HG03571 (cell line): ENCODE measurements at regions not wholly inside any gene's neighbourhood (a gene's known extent, or its start where the extent isn't known, plus 50 kb on each side); places are given as distances from the start of the nearest gene placed in this dataset.
"Not testable (repeated sequence)": the region's sequence is repeated elsewhere in the genome, so short reads cannot be mapped to it uniquely, and the experiment has no call there.

ENCODE experiments used
- ATAC-seq: cut with Tn5 transposase; IDR thresholded peaks from one replicate; pipeline ENCODE4 v1.9.1; 2021; ENCODE audit not compliant: unreplicated experiment

- not testable (repeated sequence) for ATAC-seq
Observed at GRCh38 chrX:40788698-40789097, 53.4 kb upstream of the MED14 start.

- no peak for ATAC-seq
Observed at GRCh38 chrX:40792433-40792832, 57.1 kb upstream of the MED14 start.

GRCh38 chrX:40794829-40795130 lies 59.4 kb upstream of the MED14 start:
- ATAC-seq, result not testable (repeated sequence)

GRCh38 chrX:40799745-40800144 lies 64.4 kb upstream of the MED14 start:
- ATAC-seq, result not testable (repeated sequence)

- no peak for ATAC-seq
Observed at GRCh38 chrX:40805404-40805803, 70.1 kb upstream of the MED14 start.

GRCh38 chrX:40806513-40807220 lies 71.3 kb upstream of the MED14 start:
- no peak for ATAC-seq

- no peak for ATAC-seq
Observed at GRCh38 chrX:40807384-40807783, 72.0 kb upstream of the MED14 start.

- no peak for ATAC-seq
Observed at GRCh38 chrX:40808203-40808602, 72.9 kb upstream of the MED14 start.

GRCh38 chrX:40809210-40809609 lies 73.9 kb upstream of the MED14 start:
- no peak for ATAC-seq

- ATAC-seq, result not testable (repeated sequence)
Observed at GRCh38 chrX:40815045-40815444, 79.7 kb upstream of the MED14 start.

GRCh38 chrX:40816906-40817305 lies 81.6 kb upstream of the MED14 start:
- no peak for ATAC-seq

- ATAC-seq, result no peak
Observed at GRCh38 chrX:40818236-40818635, 82.9 kb upstream of the MED14 start.

GRCh38 chrX:40821780-40822179 lies 86.4 kb upstream of the MED14 start:
- no peak for ATAC-seq

- ATAC-seq, result no peak
Observed at GRCh38 chrX:40827331-40827730, 92.0 kb upstream of the MED14 start.

GRCh38 chrX:40831750-40832149 lies 96.4 kb upstream of the MED14 start:
- no peak for ATAC-seq

- ATAC-seq, result no peak
Observed at GRCh38 chrX:40832723-40833122, 97.4 kb upstream of the MED14 start.

GRCh38 chrX:40834225-40834624 lies 98.9 kb upstream of the MED14 start:
- ATAC-seq, result no peak

GRCh38 chrX:40835526-40835925 lies 100.2 kb upstream of the MED14 start:
- ATAC-seq, result no peak

GRCh38 chrX:40843643-40844042 lies 108.3 kb upstream of the MED14 start:
- no peak for ATAC-seq

- ATAC-seq, result no peak
Observed at GRCh38 chrX:40844471-40844870, 109.1 kb upstream of the MED14 start.

- no peak for ATAC-seq
Observed at GRCh38 chrX:40845331-40845911, 110.1 kb upstream of the MED14 start.

GRCh38 chrX:40849906-40850823 lies 114.8 kb upstream of the MED14 start:
- ATAC-seq, result no peak
